Calu3 (cell line): ENCODE measurements at regions not wholly inside any gene's neighbourhood (a gene's known extent, or its start where the extent isn't known, plus 50 kb on each side); places are given as distances from the start of the nearest gene placed in this dataset.

Source experiments
- BruUV-seq: library from RNA; stranded (reverse); fragments of 400-500 nt; replicated peaks from 2 replicates; lab custom pipeline; 2021; lab: Mats Ljungman, UMichigan
- CTCF ChIA-PET: fragments of 300-600 bp; sonication (Branson Sonifier 250); formaldehyde crosslinking; loops from one replicate; lab custom pipeline; 2022; ENCODE audit warnings: antibody characterized with exemption; lab: Charles Lee
- DNase-seq: peaks from one replicate; pipeline ENCODE4 v3.0.0; 2022
- H3K27ac Mint-ChIP-seq: one replicate; pipeline ENCODE4 v1.8.0; 2022; ENCODE audit warnings: mixed read lengths; ENCODE audit not compliant: unreplicated experiment
- H3K27me3 Mint-ChIP-seq: one replicate; pipeline ENCODE4 v1.8.0; 2022; ENCODE audit warnings: mixed read lengths; ENCODE audit not compliant: unreplicated experiment
- H3K36me3 Mint-ChIP-seq: one replicate; pipeline ENCODE4 v1.8.0; 2022; ENCODE audit warnings: mild to moderate bottlenecking, moderate library complexity, mixed read lengths; ENCODE audit not compliant: insufficient read depth, unreplicated experiment
- H3K4me1 Mint-ChIP-seq: one replicate; pipeline ENCODE4 v1.8.0; 2022; ENCODE audit warnings: mild to moderate bottlenecking, low read depth, mixed read lengths; ENCODE audit not compliant: unreplicated experiment
- H3K4me3 Mint-ChIP-seq: one replicate; pipeline ENCODE4 v1.8.0; 2022; ENCODE audit warnings: mild to moderate bottlenecking, low read depth, moderate library complexity, mixed read lengths; ENCODE audit not compliant: unreplicated experiment
- H3K9me3 Mint-ChIP-seq: one replicate; pipeline ENCODE4 v1.8.0; 2022; ENCODE audit warnings: low read depth, mixed read lengths; ENCODE audit not compliant: unreplicated experiment
- intact Hi-C: fragments of 100-400 bp; cut with micrococcal nuclease; formaldehyde crosslinking; loops from one replicate; pipeline ENCODE4 v1.10.0; 2022; ENCODE audit not compliant: unreplicated experiment
- TF ChIP-seq, protein P1 (sequence below): fragments of 200-600 bp; IDR thresholded peaks from one replicate; pipeline ENCODE4 v1.8.0; 2022; ENCODE audit warnings: antibody characterized with exemption; ENCODE audit not compliant: unreplicated experiment

DNA sequence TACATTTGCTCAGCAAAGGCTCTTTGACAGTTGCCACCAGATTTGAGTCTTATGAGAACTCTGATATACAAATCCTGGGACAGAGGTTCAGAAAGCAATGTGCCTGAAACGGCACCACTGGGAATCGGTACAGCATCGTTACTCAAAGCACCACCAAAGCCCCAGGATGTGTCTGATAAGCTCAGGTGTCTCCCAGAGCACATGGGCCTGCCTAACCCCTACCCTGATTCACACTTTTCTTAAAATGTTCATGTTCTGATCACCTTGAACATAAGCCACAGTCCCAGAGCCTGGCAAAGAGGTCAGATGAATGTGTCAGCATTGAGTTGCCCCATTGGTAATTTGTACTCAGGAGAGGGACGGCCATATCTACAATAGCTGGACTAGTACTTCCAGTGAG is 545.8 kb upstream of the AUTS2 start:
- no peaks in the 10 kb centered on the region for H3K36me3 Mint-ChIP-seq
- no peak for DNase-seq

DNA sequence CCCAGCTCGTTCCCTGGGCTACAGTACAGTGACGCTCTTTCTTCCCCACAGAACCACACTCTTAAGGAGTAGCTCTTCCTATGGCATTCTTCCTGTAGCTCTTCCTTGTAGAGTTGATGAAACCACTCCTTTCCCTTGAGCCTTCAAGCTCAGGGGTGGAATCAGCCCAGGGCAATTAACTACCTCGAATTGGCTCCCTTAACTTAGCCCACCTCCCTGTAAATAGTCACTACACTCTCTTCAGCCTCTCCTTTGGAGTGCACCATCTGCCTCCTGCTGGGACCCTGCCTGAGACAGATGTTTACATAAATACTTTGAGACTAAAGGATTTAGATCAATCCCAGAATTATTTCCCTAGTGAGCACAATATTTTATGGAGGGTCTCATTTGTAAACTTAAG is 537.8 kb upstream of the AUTS2 start:
- Mint-ChIP-seq H3K36me3 (no peaks in the 10 kb centered on the region), H3K27ac (no peak overlapping the region), H3K27me3 (no peaks in the 10 kb centered on the region), H3K4me3 (no peak overlapping the region), H3K4me1 (no peaks in the 10 kb centered on the region), H3K9me3 (peaks cover 6% of the 10 kb centered on the region)
- CTCF ChIA-PET, result no interaction called here
- intact Hi-C loops, result no loop called here
- no peak for DNase-seq
- TF ChIP-seq, protein P1, sequence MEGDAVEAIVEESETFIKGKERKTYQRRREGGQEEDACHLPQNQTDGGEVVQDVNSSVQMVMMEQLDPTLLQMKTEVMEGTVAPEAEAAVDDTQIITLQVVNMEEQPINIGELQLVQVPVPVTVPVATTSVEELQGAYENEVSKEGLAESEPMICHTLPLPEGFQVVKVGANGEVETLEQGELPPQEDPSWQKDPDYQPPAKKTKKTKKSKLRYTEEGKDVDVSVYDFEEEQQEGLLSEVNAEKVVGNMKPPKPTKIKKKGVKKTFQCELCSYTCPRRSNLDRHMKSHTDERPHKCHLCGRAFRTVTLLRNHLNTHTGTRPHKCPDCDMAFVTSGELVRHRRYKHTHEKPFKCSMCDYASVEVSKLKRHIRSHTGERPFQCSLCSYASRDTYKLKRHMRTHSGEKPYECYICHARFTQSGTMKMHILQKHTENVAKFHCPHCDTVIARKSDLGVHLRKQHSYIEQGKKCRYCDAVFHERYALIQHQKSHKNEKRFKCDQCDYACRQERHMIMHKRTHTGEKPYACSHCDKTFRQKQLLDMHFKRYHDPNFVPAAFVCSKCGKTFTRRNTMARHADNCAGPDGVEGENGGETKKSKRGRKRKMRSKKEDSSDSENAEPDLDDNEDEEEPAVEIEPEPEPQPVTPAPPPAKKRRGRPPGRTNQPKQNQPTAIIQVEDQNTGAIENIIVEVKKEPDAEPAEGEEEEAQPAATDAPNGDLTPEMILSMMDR, result no peak
- no TSS peak for BruUV-seq

More for the DNA sequence above, 545.8 kb upstream of the AUTS2 start:
- Mint-ChIP-seq H3K4me1 (no peaks in the 10 kb centered on the region), H3K27me3 (no peaks in the 10 kb centered on the region), H3K27ac (no peak overlapping the region), H3K9me3 (peaks cover 5% of the 10 kb centered on the region), H3K4me3 (no peak overlapping the region)
- TF ChIP-seq, protein P1, result no peak
- BruUV-seq, result no TSS peak
- CTCF ChIA-PET, result no interaction called here
- intact Hi-C loops, result no loop called here

DNA sequence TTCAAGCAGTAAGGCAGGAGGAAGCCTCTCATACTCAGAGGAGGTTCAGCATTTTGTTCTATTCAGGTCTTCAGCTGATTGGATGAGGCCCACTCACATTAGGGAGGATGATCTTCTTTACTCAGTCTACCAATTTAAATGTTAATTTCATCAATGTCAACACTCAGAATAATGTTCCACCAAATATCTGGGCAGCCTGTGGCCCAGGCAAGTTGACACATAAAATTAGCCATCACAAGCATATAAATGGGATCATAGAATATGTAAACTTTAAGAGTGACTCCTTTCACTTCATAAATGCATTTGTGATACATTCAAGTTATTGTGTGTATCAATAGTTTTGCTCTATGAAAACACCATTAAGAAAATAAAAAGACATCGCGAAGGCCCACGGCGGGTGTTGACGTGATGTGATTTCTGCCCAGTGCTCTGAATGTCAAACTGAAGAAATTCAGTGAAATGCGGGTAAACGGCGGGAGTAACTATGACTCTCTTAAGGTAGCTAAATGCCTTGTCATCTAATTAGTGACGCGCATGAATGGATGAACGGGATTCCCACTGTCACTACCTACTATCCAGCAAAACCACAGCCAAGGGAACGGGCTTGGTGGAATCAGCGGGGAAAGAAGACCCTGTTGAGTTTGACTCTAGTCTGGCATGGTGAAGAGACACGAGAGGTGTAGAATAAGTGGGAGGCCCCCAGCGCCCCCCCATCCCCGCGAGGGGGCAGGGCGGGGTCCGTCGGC is 536.1 kb upstream of the AUTS2 start:
- CTCF ChIA-PET, result interaction anchor here (0.7 kb wide), 1 partner anchor 663 kb away, joined by 7 read pairs; no protein-coding TSS in a partner anchor
- intact Hi-C loops, result no loop called here
- Mint-ChIP-seq H3K9me3 (peaks cover 9% of the 10 kb centered on the region), H3K4me3 (no peak overlapping the region), H3K27ac (no peak overlapping the region), H3K36me3 (no peaks in the 10 kb centered on the region), H3K4me1 (no peaks in the 10 kb centered on the region), H3K27me3 (no peaks in the 10 kb centered on the region)
- TF ChIP-seq, protein P1, result no peak
- no TSS peak for BruUV-seq
- DNase-seq, result no peak

DNA sequence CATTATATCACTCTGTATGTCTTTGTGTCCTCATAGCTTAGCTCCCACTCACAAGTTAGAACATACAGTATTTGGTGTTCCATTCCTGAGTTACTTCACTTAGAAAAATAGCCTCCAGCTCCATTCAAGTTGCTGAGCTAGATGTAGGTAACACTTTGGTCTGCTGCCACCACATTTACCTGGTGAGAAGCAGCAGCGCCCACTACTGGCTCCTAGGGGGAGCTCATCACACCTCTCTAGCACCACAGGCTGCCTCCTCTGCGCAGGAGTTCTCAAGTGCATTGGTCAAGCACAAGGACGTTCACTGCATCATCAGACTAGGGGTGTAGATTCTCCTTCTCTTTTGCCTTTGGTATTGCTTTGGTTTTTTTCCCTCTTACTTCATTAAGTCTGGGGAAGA is 530.9 kb upstream of the AUTS2 start:
- no peak overlapping the region for H3K27ac Mint-ChIP-seq
- no peaks in the 10 kb centered on the region for H3K27me3 Mint-ChIP-seq
- no TSS peak for BruUV-seq
- TF ChIP-seq, protein P1, result no peak
- H3K9me3 Mint-ChIP-seq, result peaks cover 5% of the 10 kb centered on the region
- no peaks in the 10 kb centered on the region for H3K36me3 Mint-ChIP-seq
- no peak overlapping the region for H3K4me3 Mint-ChIP-seq
- CTCF ChIA-PET, result no interaction called here
- intact Hi-C loops, result no loop called here
- H3K4me1 Mint-ChIP-seq, result no peaks in the 10 kb centered on the region
- DNase-seq, result no peak
